B cell (primary cell): ENCODE measurements at regions not wholly inside any gene's neighbourhood (a gene's known extent, or its start where the extent isn't known, plus 50 kb on each side); places are given as distances from the start of the nearest gene placed in this dataset.

Experiments used
- CTCF ChIP-seq: fragments of 200-600 bp; IDR thresholded peaks from one replicate; pipeline ENCODE4 v1.8.0; 2022; ENCODE audit warnings: antibody characterized with exemption, mild to moderate bottlenecking
- EZH2 ChIP-seq: IDR thresholded peaks from 2 replicates; pipeline ENCODE4 v1.6.1; 2012; ENCODE audit warnings: borderline replicate concordance, low read depth, mild to moderate bottlenecking, moderate library complexity, low read length; ENCODE audit not compliant: insufficient read depth, poor library complexity, severe bottlenecking

GRCh38 chr1:232477728-232478127 lies 152.2 kb downstream of the SIPA1L2 start:
- no peak for TF ChIP-seq CTCF
- no peak for TF ChIP-seq EZH2
